HAP-1 (cell line): ENCODE measurements at regions not wholly inside any gene's neighbourhood (a gene's known extent, or its start where the extent isn't known, plus 50 kb on each side); places are given as distances from the start of the nearest gene placed in this dataset.
"Not testable (repeated sequence)": the region's sequence is repeated elsewhere in the genome, so short reads cannot be mapped to it uniquely, and the experiment has no call there.

ENCODE experiments used
- DNase-seq, 2 experiments: peaks; one replicate each; pipeline ENCODE4 v3.0.0-alpha.2; 2016 to 2020; ENCODE audit warnings: low spot score in 2 of 2
- H3K27me3 ChIP-seq: fragments of 250-450 bp; sonication (Bioruptor Pico); 2 replicates; pipeline ENCODE4 v1.5.1; 2020; ENCODE audit warnings: low read depth, mild to moderate bottlenecking, moderate library complexity
- H3K36me3 ChIP-seq: fragments of 250-450 bp; sonication (Bioruptor Pico); replicated peaks from 2 replicates; pipeline ENCODE4 v1.5.1; 2020; ENCODE audit warnings: mild to moderate bottlenecking
- H3K4me1 ChIP-seq: fragments of 250-450 bp; sonication (Bioruptor Pico); 2 replicates; pipeline ENCODE4 v1.5.1; 2020; ENCODE audit warnings: mild to moderate bottlenecking
- H3K4me3 ChIP-seq: fragments of 250-450 bp; sonication (Bioruptor Pico); 2 replicates; pipeline ENCODE4 v1.5.1; 2020; ENCODE audit warnings: mild to moderate bottlenecking, moderate library complexity
- H3K9me3 ChIP-seq: fragments of 250-450 bp; sonication (Bioruptor Pico); 2 replicates; pipeline ENCODE4 v1.5.1; 2020; ENCODE audit warnings: mild to moderate bottlenecking, moderate library complexity
- in situ Hi-C: fragments of 300-500 bp; cut with MboI; formaldehyde crosslinking; loops from 3 replicates; pipeline ENCODE4 v1.14.3; 2020; ENCODE audit warnings: low sequenced_read_pairs, inconsistent platforms, mixed read lengths

- DNase-seq: peak in 1 of 2 experiments; percentile 36
- no peaks in the 10 kb centered on the region for H3K9me3 ChIP-seq
These were observed 110.0 kb upstream of the CIBAR2 start for GRCh38 chr16:85222155-85222863.

GRCh38 chr16:85225257-85225656 lies 113.0 kb upstream of the CIBAR2 start:
- no peak overlapping the region for H3K4me3 ChIP-seq
- no peaks in the 10 kb centered on the region; the same call in none of the 2 replicates for H3K4me1 ChIP-seq
- H3K36me3 ChIP-seq: no peaks in the 10 kb centered on the region
- DNase-seq: no peak
- H3K9me3 ChIP-seq: no peaks in the 10 kb centered on the region
- in situ Hi-C loops: no loop called here
- no peaks in the 10 kb centered on the region for H3K27me3 ChIP-seq

More at GRCh38 chr16:85222155-85222863, 110.0 kb upstream of the CIBAR2 start:
- Histone ChIP-seq H3K27me3 (no peaks in the 10 kb centered on the region), H3K36me3 (no peaks in the 10 kb centered on the region), H3K4me1 (no peaks in the 10 kb centered on the region; the same call in none of the 2 replicates), H3K4me3 (no peak overlapping the region)
- in situ Hi-C loops: no loop called here

- in situ Hi-C loops: no loop called here
- Histone ChIP-seq H3K4me3 (no peak overlapping the region), H3K36me3 (no peaks in the 10 kb centered on the region), H3K4me1 (no peaks in the 10 kb centered on the region; the same call in none of the 2 replicates), H3K27me3 (no peaks in the 10 kb centered on the region), H3K9me3 (no peaks in the 10 kb centered on the region)
- DNase-seq: no peak
These were observed 113.4 kb upstream of the CIBAR2 start for GRCh38 chr16:85225721-85226120.

GRCh38 chr16:85227084-85227945 lies 115.0 kb upstream of the CIBAR2 start:
- no peaks in the 10 kb centered on the region for H3K36me3 ChIP-seq
- no peaks in the 10 kb centered on the region for H3K9me3 ChIP-seq
- DNase-seq: no peak
- H3K27me3 ChIP-seq: no peaks in the 10 kb centered on the region
- H3K4me3 ChIP-seq: no peak overlapping the region
- H3K4me1 ChIP-seq: no peaks in the 10 kb centered on the region; the same call in none of the 2 replicates
- in situ Hi-C loops: no loop called here

- Histone ChIP-seq H3K9me3 (no peaks in the 10 kb centered on the region), H3K27me3 (no peaks in the 10 kb centered on the region), H3K36me3 (no peaks in the 10 kb centered on the region), H3K4me3 (no peak overlapping the region), H3K4me1 (no peaks in the 10 kb centered on the region; the same call in 1 of the 2 replicates)
- in situ Hi-C loops: no loop called here
- peak in 1 of 2 experiments; percentile 54 for DNase-seq
These were observed 115.9 kb upstream of the CIBAR2 start for GRCh38 chr16:85227946-85228862.

GRCh38 chr16:85228970-85229430 lies 116.7 kb upstream of the CIBAR2 start:
- Histone ChIP-seq H3K4me3 (no peak overlapping the region), H3K9me3 (no peaks in the 10 kb centered on the region), H3K4me1 (peaks cover under 1% of the 10 kb centered on the region), H3K27me3 (no peaks in the 10 kb centered on the region), H3K36me3 (no peaks in the 10 kb centered on the region)
- in situ Hi-C loops: no loop called here
- DNase-seq: no peak

GRCh38 chr16:85229869-85230462 lies 117.7 kb upstream of the CIBAR2 start:
- H3K4me3 ChIP-seq: no peak overlapping the region
- no peaks in the 10 kb centered on the region for H3K36me3 ChIP-seq
- in situ Hi-C loops: no loop called here
- H3K9me3 ChIP-seq: no peaks in the 10 kb centered on the region
- no peaks in the 10 kb centered on the region for H3K27me3 ChIP-seq
- no peak for DNase-seq
- peaks cover 10% of the 10 kb centered on the region for H3K4me1 ChIP-seq

- H3K4me3 ChIP-seq, in situ Hi-C loops, H3K27me3 ChIP-seq, H3K36me3 ChIP-seq, DNase-seq, H3K9me3 ChIP-seq: not testable (repeated sequence)
- peaks cover 14% of the 10 kb centered on the region for H3K4me1 ChIP-seq
These were observed 118.6 kb upstream of the CIBAR2 start for GRCh38 chr16:85230764-85231383.

- no peak for DNase-seq
- Histone ChIP-seq H3K36me3 (no peaks in the 10 kb centered on the region), H3K27me3 (no peaks in the 10 kb centered on the region), H3K4me3 (no peak overlapping the region), H3K9me3 (no peaks in the 10 kb centered on the region), H3K4me1 (peaks cover 14% of the 10 kb centered on the region)
- in situ Hi-C loops: no loop called here
These were observed 119.7 kb upstream of the CIBAR2 start for GRCh38 chr16:85231959-85232358.

- Histone ChIP-seq H3K36me3 (no peaks in the 10 kb centered on the region), H3K27me3 (no peaks in the 10 kb centered on the region), H3K4me3 (no peak overlapping the region), H3K4me1 (peaks cover 14% of the 10 kb centered on the region), H3K9me3 (no peaks in the 10 kb centered on the region)
- DNase-seq: no peak
- in situ Hi-C loops: no loop called here
These were observed 120.3 kb upstream of the CIBAR2 start for GRCh38 chr16:85232369-85233142.

- no peak for DNase-seq
- Histone ChIP-seq H3K4me3 (no peak overlapping the region), H3K36me3 (no peaks in the 10 kb centered on the region), H3K4me1 (peaks cover 14% of the 10 kb centered on the region), H3K9me3 (no peaks in the 10 kb centered on the region), H3K27me3 (no peaks in the 10 kb centered on the region)
- in situ Hi-C loops: no loop called here
These were observed 121.2 kb upstream of the CIBAR2 start for GRCh38 chr16:85233516-85233915.
